PC-3 (cell line): ENCODE measurements at regions not wholly inside any gene's neighbourhood (a gene's known extent, or its start where the extent isn't known, plus 50 kb on each side); places are given as distances from the start of the nearest gene placed in this dataset.

Experiments
- ATAC-seq: fragments of 200-7000 bp; cut with Tn5 transposase; 2 replicates; pipeline ENCODE4 v1.9.1; 2020; ENCODE audit warnings: mild to moderate bottlenecking, moderate library complexity
- BruUV-seq: library from RNA; stranded (reverse); fragments of 400-500 nt; replicated peaks from 2 replicates; lab custom pipeline; 2021; lab: Mats Ljungman, UMichigan
- CTCF ChIA-PET: fragments of 300-600 bp; sonication (Branson Sonifier 250); formaldehyde crosslinking; loops from one replicate; lab custom pipeline; 2022; ENCODE audit warnings: antibody characterized with exemption; lab: Charles Lee
- POLR2A ChIA-PET: fragments of 300-600 bp; sonication (Branson Sonifier 250); formaldehyde crosslinking; loops from one replicate; lab custom pipeline; 2022; ENCODE audit warnings: antibody characterized with exemption; ENCODE audit not compliant: unreplicated experiment; lab: Charles Lee
- DNase-seq: peaks from one replicate; pipeline ENCODE4 v3.0.0-alpha.2; 2015
- H2AFZ ChIP-seq: fragments of 300-600 bp; sonication (generic); 2 replicates; pipeline ENCODE4 v1.6.0; 2016; ENCODE audit warnings: antibody characterized with exemption, low read length
- H3F3A ChIP-seq: fragments of 300-600 bp; sonication (generic); one replicate; pipeline ENCODE4 v1.6.0; 2017; ENCODE audit warnings: antibody characterized with exemption, low read length, control low read depth, mild to moderate bottlenecking; ENCODE audit not compliant: unreplicated experiment
- H3K27ac ChIP-seq: fragments of 300-600 bp; sonication (generic); 2 replicates; pipeline ENCODE4 v1.5.1; 2016; ENCODE audit warnings: mild to moderate bottlenecking, low read length
- H3K27me3 ChIP-seq: fragments of 300-600 bp; sonication (generic); 2 replicates; pipeline ENCODE4 v1.6.1; 2016; ENCODE audit warnings: low read length, mixed read lengths
- H3K36me3 ChIP-seq: fragments of 300-600 bp; sonication (generic); 2 replicates; pipeline ENCODE4 v1.6.1; 2016; ENCODE audit warnings: low read depth, mixed run types, low read length, mixed read lengths
- H3K4me1 ChIP-seq: fragments of 300-600 bp; sonication (generic); 2 replicates; pipeline ENCODE4 v1.5.1; 2016; ENCODE audit warnings: low read length; ENCODE audit not compliant: insufficient read depth
- H3K4me2 ChIP-seq: fragments of 300-600 bp; sonication (generic); 2 replicates; pipeline ENCODE4 v1.6.0; 2016; ENCODE audit warnings: low read length
- H3K4me3 ChIP-seq: fragments of 300-600 bp; sonication (generic); 2 replicates; pipeline ENCODE4 v1.5.1; 2016; ENCODE audit warnings: mild to moderate bottlenecking, low read length, mixed read lengths
- H3K79me2 ChIP-seq: fragments of 300-600 bp; sonication (generic); 2 replicates; pipeline ENCODE4 v1.6.1; 2017; ENCODE audit warnings: low read length, mixed read lengths
- H3K9ac ChIP-seq: fragments of 300-600 bp; sonication (generic); 2 replicates; pipeline ENCODE4 v1.6.0; 2016; ENCODE audit warnings: mild to moderate bottlenecking, low read length
- H3K9me2 ChIP-seq: fragments of 300-600 bp; sonication (generic); replicated peaks from 2 replicates; pipeline ENCODE4 v1.6.1; 2016; ENCODE audit warnings: mixed run types, low read length, mixed read lengths
- H3K9me3 ChIP-seq: fragments of 300-600 bp; sonication (generic); 2 replicates; pipeline ENCODE4 v1.6.1; 2016; ENCODE audit warnings: low read length, mixed read lengths
- H4K20me1 ChIP-seq: fragments of 300-600 bp; sonication (generic); 2 replicates; pipeline ENCODE4 v1.6.1; 2016; ENCODE audit warnings: low read length, mixed read lengths
- EZH2 ChIP-seq: fragments of 300-600 bp; sonication (generic); IDR thresholded peaks from one replicate; pipeline ENCODE4 v1.6.1; 2017; ENCODE audit warnings: antibody characterized with exemption, mild to moderate bottlenecking, low read length; ENCODE audit not compliant: unreplicated experiment
- EZH2phosphoT487 ChIP-seq: fragments of 300-600 bp; sonication (generic); IDR thresholded peaks from 2 replicates; pipeline ENCODE4 v1.6.1; 2018; ENCODE audit warnings: mild to moderate bottlenecking, antibody characterized with exemption, low read length, borderline replicate concordance
- intact Hi-C: fragments of 100-400 bp; cut with micrococcal nuclease; formaldehyde crosslinking; loops from 2 replicates; pipeline ENCODE4 v1.9.0; 2023
- TF ChIP-seq, protein P1 (sequence below): fragments of 300-600 bp; sonication (generic); conservative IDR thresholded peaks from 2 replicates; pipeline ENCODE4 v1.5.1; 2017; ENCODE audit warnings: antibody characterized with exemption, low read depth, mild to moderate bottlenecking, low read length

DNA sequence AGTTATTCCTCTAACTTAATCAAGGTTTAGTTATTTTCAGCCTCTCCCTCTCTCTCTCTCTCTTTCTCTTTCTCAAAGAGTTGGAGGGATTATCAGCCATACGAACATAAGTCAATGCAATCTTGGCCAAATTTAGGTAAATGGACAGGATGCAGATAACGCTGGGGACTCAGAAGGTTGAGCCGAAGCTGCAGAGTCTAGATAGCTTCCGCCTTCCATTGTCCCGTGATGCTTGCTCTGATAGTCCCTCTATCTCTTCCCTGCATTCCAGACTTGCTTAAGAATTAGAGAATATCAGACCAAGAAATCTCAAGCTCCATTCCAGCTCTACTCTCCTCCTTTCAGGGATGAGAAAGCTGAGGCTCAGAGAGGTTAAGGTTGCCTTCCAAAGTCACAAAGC is 502.8 kb upstream of the TNP1 start:
- intact Hi-C loops: loop anchor here (10.0 kb wide), 1 partner anchor 298 kb away; no protein-coding TSS in a partner anchor
- Histone ChIP-seq H3F3A (peaks cover 12% of the 10 kb centered on the region), H3K4me3 (no peak overlapping the region), H3K9me3 (no peaks in the 10 kb centered on the region), H3K4me1 (peaks cover 47% of the 10 kb centered on the region), H3K4me2 (no peak overlapping the region), H3K79me2 (no peaks in the 10 kb centered on the region), H4K20me1 (no peaks in the 10 kb centered on the region), H3K9me2 (no peaks in the 10 kb centered on the region), H2AFZ (no peak overlapping the region), H3K27ac (no peak overlapping the region), H3K9ac (no peak overlapping the region), H3K27me3 (no peaks in the 10 kb centered on the region), H3K36me3 (no peaks in the 10 kb centered on the region)
- ATAC-seq: no peak
- POLR2A ChIA-PET: no interaction called here
- DNase-seq: no peak
- BruUV-seq: no TSS peak
- TF ChIP-seq EZH2phosphoT487 (no peak), EZH2 (no peak)
- TF ChIP-seq, protein P1, sequence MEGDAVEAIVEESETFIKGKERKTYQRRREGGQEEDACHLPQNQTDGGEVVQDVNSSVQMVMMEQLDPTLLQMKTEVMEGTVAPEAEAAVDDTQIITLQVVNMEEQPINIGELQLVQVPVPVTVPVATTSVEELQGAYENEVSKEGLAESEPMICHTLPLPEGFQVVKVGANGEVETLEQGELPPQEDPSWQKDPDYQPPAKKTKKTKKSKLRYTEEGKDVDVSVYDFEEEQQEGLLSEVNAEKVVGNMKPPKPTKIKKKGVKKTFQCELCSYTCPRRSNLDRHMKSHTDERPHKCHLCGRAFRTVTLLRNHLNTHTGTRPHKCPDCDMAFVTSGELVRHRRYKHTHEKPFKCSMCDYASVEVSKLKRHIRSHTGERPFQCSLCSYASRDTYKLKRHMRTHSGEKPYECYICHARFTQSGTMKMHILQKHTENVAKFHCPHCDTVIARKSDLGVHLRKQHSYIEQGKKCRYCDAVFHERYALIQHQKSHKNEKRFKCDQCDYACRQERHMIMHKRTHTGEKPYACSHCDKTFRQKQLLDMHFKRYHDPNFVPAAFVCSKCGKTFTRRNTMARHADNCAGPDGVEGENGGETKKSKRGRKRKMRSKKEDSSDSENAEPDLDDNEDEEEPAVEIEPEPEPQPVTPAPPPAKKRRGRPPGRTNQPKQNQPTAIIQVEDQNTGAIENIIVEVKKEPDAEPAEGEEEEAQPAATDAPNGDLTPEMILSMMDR: no peak
- CTCF ChIA-PET: no interaction called here

DNA sequence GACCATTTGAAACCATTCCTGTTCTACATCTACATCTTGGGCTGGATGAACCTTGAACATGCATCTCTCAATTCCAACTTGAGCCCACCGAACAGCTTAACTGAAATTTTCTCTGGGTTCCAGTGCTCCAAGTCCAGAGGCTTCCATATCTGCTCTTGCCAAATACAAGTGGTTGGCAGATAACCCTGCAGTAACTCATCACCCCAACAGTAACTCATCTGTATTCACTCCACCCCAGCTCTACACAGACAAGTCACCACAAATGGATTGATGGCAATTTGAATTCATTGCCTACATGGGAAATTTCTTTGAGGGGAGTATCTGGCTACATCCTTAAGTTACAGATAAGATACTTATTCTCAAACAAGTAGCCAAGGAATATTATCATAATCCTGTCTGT is 502.4 kb upstream of the TNP1 start:
- Histone ChIP-seq H3K27me3 (no peaks in the 10 kb centered on the region), H3K9me3 (no peaks in the 10 kb centered on the region), H3K4me1 (peaks cover 42% of the 10 kb centered on the region), H3K27ac (no peak overlapping the region), H2AFZ (no peak overlapping the region), H3K79me2 (no peaks in the 10 kb centered on the region), H3K4me3 (no peak overlapping the region), H3K4me2 (no peak overlapping the region), H3K36me3 (no peaks in the 10 kb centered on the region), H3K9me2 (no peaks in the 10 kb centered on the region), H3K9ac (no peak overlapping the region), H3F3A (peaks cover 10% of the 10 kb centered on the region), H4K20me1 (no peaks in the 10 kb centered on the region)
- POLR2A ChIA-PET: no interaction called here
- ATAC-seq: no peak
- BruUV-seq: no TSS peak
- intact Hi-C loops: loop anchor here (10.0 kb wide), 1 partner anchor 297 kb away; no protein-coding TSS in a partner anchor
- CTCF ChIA-PET: no interaction called here
- no peak for DNase-seq
- TF ChIP-seq, protein P1: no peak
- TF ChIP-seq EZH2phosphoT487: no peak
- no peak for TF ChIP-seq EZH2

DNA sequence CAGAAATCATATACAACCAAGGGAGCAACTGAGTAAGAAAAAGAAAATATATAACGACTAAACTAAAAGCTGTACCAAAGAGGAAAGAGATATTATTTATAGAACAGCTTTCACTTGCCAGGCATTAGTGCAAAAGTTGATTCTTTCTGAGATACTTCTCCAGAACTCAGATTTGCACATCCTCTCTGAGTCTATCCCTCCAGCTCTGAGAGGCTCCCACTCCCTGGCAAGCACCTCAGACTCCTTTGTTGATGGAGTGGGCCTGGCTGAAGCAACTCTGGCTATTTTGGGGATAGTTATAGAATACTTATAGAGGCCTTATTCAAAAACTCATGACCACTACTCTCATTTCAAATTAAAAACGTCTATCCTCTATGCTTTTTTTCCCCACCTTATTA is 501.6 kb upstream of the TNP1 start:
- POLR2A ChIA-PET: no interaction called here
- H3K9ac ChIP-seq: no peak overlapping the region
- no peaks in the 10 kb centered on the region for H3K9me3 ChIP-seq
- H3K4me3 ChIP-seq: no peak overlapping the region
- peaks cover 34% of the 10 kb centered on the region for H3K4me1 ChIP-seq
- intact Hi-C loops: loop anchor here (10.0 kb wide), 1 partner anchor 297 kb away; no protein-coding TSS in a partner anchor
- BruUV-seq: no TSS peak
- no peaks in the 10 kb centered on the region for H3K79me2 ChIP-seq
- no peaks in the 10 kb centered on the region for H3K9me2 ChIP-seq
- H3K36me3 ChIP-seq: no peaks in the 10 kb centered on the region
- H3K27ac ChIP-seq: peak overlapping the region; percentile 38
- peaks cover 6% of the 10 kb centered on the region for H3F3A ChIP-seq
- H4K20me1 ChIP-seq: no peaks in the 10 kb centered on the region
- CTCF ChIA-PET: no interaction called here
- H3K4me2 ChIP-seq: peak overlapping the region; percentile 57; the same call in 1 of the 2 replicates
- no peak for TF ChIP-seq EZH2phosphoT487
- TF ChIP-seq, protein P1: no peak
- TF ChIP-seq EZH2: no peak
- ATAC-seq (no peak), DNase-seq (no peak)
- no peak overlapping the region for H2AFZ ChIP-seq
- no peaks in the 10 kb centered on the region for H3K27me3 ChIP-seq
